GM19463 (cell line): ENCODE measurements at regions not wholly inside any gene's neighbourhood (a gene's known extent, or its start where the extent isn't known, plus 50 kb on each side); places are given as distances from the start of the nearest gene placed in this dataset.
"Not testable (repeated sequence)": the region's sequence is repeated elsewhere in the genome, so short reads cannot be mapped to it uniquely, and the experiment has no call there.

Source experiments
- ATAC-seq: cut with Tn5 transposase; IDR thresholded peaks from one replicate; pipeline ENCODE4 v1.9.1; 2021; ENCODE audit warnings: mild to moderate bottlenecking, moderate library complexity; ENCODE audit not compliant: unreplicated experiment

DNA sequence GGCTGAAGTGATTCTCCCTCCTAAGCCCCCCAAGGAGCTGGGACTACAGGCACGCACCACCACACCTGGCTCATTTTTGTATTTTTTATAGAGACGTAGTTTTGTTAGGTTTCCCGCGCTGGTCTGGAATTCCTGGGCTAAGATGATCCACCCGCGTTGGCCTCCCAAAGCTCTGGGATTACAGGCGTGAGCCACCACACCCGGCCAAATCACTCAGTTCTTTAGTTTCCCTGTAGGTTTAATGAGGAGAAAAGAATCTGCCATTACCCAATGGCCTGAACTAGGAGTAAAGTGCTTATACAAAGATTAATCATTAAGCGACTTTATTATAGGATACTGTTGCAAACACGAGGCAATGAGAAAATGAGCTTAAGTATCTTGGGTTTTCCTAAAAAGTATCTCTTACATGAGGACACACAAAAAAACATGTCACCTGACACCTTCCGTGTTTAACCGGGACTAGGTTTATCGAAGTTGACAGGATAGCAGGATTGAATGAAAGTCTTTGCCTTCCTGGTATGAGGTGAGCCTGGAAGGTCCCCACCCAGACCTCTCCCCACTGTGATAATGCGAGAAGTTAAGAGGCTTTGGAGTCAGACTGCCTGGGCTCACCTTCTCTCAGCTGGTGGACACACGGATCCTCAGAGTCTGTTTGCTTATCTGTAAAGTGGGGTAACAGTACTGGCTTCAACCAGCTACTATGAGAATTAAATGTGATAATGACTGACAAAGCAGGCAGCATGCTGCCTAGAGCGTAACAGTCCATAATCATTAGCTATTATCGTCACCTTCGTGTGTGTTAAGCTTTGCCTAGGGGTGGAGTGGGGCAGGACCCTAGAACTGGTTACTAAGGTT lies 133.5 kb upstream of the KRAS start:
- no peak for ATAC-seq

DNA sequence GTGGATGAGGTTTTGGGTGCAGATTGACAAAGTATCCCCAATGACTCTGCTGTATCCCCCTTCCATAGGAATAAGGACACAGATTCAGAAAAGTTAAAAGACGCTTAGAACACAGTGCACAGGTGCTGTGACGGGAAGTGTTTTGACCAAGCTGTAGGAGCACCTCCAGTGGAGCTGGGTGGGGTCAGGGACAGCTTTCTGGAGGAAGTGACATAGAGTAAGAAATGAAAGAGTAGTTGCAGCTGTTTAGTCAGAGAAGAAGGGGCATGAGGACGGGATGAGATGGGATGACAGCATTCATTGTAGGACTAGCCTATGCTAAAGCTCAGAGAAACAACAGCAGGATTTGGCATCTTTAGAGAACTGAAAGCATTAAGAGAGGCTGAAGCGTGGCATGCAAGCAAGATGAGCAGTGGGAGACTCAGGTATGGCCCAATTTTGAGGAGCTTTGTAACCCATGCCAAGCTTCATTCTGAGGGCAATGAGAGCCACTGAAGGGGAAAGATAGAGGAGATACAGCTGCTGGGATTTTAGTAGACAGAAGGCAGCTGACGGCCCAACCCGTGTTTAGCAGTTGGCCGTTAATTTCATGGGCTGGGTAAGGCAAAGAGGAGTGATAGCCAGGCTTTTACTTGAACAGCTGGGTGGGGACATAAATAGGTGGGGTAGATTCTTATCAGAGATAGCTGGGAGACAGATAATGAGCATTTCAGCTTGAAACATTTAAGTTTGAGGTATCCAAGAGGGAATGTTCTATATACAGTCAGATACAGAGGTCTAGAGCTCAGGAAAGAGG lies 131.8 kb upstream of the KRAS start:
- ATAC-seq, result no peak

DNA sequence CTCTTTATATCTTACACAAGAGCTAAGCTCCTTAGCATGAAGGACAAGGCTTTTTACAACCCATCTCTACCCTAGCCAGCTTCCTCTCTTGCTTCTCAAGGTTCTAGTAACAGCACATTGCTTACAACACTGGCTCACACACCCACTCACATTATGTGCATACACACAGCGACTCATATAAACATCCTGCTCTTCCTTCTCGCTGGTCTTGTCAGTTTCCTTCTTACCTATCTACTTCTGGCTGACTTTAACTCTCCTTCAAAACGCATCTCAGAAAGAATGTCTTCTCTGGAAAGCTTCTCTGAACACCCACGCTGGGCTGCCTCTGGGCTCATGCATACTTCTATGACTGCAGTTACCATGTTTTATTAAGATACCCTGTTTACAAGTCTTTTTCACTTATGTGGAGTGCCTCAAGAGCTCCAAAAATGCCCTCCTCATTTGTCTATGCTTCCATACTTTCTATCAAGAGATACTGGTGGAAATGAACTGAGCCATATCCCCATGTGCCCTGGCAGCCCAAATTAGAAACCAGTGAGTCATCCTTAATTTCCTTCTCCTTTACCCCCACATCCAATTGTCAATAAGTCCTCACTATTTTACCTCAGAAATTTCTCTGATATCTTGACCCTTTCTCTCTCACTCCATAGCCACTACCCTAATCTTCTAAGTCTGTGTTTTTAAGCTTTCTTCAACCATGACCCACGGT lies 126.9 kb upstream of the KRAS start:
- ATAC-seq, result peak; percentile 59

- ATAC-seq, result no peak
Observed at GRCh38 chr12:25376985-25377384, 126.3 kb upstream of the KRAS start.

DNA sequence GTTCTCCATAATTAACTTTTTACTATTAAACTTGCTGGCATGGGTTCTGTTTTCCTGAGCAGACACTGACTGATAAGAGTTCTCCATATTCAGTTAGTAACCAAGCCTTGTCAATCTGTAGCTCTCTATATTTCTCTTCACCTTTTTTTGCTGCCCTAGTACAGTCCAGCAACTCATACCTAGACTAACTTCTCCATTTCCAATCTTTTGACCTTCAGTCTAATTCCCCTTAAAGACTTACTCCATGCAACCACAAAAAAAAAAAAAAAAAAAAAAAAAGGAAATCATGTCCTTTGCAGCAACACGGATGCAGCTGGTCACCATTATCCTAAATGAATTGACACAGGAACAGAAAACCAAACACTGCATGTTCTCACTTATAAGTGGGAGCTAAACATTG lies 125.7 kb upstream of the KRAS start:
- ATAC-seq, result no peak

DNA sequence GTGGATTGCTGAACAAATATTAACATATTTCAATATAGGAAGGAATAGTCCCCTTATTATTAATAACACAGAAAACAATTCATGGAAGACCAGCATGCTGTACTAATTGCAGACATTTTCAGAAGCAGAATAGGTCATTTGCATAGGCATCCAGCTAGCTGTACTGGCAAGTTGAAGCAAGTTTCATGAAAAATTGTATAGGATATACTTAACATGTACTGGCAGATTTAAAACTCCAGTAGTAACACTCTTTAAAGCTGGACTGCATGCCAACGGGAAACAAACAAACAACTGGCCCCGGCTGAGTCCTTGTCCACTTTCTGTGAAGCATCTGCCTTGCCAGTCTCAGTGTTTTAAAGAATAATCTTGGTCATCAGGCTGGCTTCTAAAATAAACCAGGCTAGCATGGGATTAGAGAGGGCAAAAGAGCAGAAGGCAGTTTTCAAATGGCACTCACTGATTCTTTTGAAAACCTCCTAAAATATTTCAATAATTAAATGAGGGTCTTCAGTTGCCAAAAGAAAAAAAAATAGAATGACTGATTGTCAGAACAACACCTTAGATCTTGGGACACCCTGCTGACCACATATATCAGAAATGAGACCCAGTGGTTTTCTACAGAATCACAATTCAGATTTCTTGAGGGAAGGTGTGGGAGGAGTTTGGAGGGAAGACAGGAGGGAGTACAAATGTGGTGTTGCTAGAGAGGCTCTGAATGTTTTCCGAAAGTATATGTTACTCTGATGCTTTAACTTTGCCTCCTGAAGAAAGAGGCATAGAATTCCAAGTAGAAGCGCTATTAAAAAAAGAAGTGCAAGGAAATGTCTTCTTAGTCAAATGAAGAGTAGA lies 122.5 kb upstream of the KRAS start:
- no peak for ATAC-seq

GRCh38 chr12:25372002-25372401 lies 121.3 kb upstream of the KRAS start:
- ATAC-seq, result no peak

GRCh38 chr12:25368557-25368956 lies 117.8 kb upstream of the KRAS start:
- ATAC-seq, result no peak

- ATAC-seq, result no peak
Observed at GRCh38 chr12:25366122-25366521, 115.4 kb upstream of the KRAS start.

GRCh38 chr12:25365340-25365730 lies 114.6 kb upstream of the KRAS start:
- ATAC-seq, result no peak

DNA sequence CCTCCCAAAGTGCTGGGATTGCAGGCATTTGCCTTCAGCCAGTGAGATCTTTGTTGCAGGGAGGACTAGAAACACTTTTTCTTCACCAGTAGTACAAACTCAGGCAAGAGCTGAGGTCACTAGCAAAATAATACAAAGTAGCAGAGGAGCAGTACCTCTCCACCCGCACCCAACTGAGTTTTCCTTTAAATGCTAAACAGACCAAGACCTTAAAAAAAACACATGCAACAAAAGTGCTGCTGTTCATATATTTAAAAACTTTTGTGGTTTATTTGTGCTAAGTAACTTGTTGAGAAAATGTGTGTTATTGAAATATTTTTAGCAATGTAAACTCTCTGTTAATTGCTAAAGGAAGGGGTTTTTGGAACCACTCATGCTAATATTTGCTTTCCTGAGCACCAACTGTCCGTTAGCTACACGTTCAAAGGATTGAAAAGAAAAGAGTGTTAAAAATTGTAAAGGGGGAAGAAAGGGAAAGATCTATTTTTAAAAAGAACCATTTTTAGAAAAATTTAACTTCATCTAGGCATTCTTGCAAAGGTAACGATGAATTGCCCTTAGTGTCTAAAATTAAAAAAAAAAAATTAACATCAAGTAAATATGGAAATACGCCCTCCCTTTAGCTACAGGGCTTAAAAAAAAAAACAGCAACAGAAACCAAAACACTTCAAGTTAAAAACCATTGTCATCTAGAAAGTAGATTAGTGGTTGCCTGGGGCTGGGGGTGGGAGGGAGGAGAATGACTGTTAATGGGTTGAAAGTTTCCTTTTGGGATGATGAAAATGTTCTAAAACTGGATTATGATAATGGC lies 114.0 kb upstream of the KRAS start:
- peak; percentile 85 for ATAC-seq

- no peak for ATAC-seq
Observed at GRCh38 chr12:25362646-25363045, 111.9 kb upstream of the KRAS start.

DNA sequence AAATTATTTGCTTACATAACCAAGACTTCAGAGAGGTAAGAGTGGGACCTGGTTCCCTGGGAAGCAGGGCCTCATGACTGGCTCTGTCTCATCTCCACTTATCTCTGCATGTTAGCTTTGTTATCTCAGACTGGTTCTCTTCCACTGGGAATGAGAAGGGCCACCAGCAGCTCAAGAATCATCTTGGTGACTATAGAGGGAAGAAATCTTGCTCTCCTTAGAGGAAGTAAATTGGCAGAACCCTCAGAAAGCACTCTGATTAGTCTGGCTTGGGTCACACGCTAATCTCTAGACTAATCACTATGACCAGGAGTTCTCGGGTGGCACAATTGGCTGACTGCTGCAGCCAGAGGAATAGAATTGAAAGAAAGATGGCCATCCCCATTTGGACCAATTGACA lies 110.8 kb upstream of the KRAS start:
- no peak for ATAC-seq

DNA sequence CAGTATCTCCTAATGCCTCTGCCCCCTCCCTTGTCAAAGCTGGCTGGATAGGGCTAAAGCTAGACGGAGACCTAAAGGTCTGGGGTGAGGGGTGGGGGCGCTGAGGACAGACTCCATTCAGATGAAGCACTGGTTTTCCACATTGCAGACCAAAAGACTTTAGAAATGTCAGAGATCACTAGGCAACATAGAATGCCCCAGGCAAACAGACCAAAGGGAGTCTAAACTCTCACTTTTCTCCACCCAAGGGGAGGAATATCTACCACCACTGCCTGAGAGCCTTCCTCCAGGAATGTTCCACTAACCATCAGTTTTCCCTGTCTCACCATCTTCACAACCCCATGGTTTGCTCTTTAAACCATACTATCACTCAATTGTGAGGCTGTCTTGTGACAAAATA lies 106.9 kb upstream of the KRAS start:
- ATAC-seq, result no peak

GRCh38 chr12:25352942-25353341 lies 102.2 kb upstream of the KRAS start:
- not testable (repeated sequence) for ATAC-seq

GRCh38 chr12:25352083-25352918 lies 101.6 kb upstream of the KRAS start:
- no peak for ATAC-seq

- no peak for ATAC-seq
Observed at GRCh38 chr12:25348593-25348895, 97.8 kb upstream of the KRAS start.

DNA sequence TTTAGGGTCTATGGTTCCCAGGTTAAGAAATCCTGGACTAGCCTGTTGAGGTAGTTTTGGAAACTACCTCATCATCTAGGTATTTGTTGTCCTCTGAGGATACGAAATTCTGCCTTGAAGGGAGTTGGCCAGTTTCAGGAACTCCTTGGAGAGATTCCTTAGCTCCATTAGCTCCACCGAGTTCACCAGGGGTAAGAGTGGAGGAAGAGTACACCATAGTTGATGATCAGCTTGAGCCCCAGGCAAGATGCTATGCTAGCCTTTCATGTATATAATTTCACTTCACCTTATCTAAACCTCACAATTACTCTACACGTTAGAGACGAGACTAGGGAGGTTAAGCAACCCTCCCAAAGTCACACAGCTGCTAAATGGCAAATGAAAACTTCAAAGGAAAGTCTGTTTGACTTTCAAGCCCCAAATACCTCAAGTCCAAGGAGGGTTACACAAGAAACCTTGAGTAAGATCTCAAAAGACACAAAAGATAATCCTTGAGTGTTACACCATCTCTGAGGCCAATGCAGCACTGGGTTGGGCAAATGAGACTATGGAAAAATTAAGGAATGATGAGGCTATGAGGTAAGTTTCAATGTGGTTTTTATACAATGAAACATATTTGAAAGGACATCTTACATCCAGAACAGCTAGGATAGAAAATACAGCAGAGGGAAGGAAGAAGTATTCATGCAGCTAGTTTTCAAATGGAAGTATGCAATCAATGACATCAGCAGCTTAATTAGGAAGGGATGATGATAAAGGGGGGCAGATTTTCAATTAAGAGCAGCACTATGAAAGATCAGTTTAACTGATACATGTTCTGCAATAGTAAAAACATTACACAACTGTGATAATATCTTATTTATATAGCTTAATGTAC lies 97.2 kb upstream of the KRAS start:
- ATAC-seq, result no peak
